GM10248 (cell line): ENCODE measurements at regions not wholly inside any gene's neighbourhood (a gene's known extent, or its start where the extent isn't known, plus 50 kb on each side); places are given as distances from the start of the nearest gene placed in this dataset.

ENCODE experiments used
- CTCF ChIA-PET: fragments of 300-600 bp; sonication (Branson Sonifier 250); formaldehyde crosslinking; extraction: SDS; loops from one replicate; lab custom pipeline; 2021; ENCODE audit warnings: antibody characterized with exemption; lab: Yijun Ruan, JAX
- POLR2A ChIA-PET: fragments of 350-650 bp; sonication (Branson Sonifier 250); formaldehyde crosslinking; extraction: SDS; loops from one replicate; lab custom pipeline; 2020; ENCODE audit warnings: antibody characterized with exemption; lab: Yijun Ruan, JAX
- DNase-seq: peaks from one replicate; pipeline ENCODE4 v3.0.0; 2012; ENCODE audit errors: extremely low spot score
- CTCF ChIP-seq: IDR thresholded peaks from 2 replicates; pipeline ENCODE4 v1.5.1; 2012; ENCODE audit warnings: mild to moderate bottlenecking, low read depth; ENCODE audit errors: extremely low read depth, missing control alignments, control extremely low read depth

- DNase-seq = no peak
- POLR2A ChIA-PET = no interaction called here
- CTCF ChIA-PET = no interaction called here
- no peak for TF ChIP-seq CTCF
Measured at GRCh38 chr12:78760906-78761305, 103.7 kb upstream of the SYT1 start.

- POLR2A ChIA-PET = no interaction called here
- no peak for TF ChIP-seq CTCF
- no peak for DNase-seq
- CTCF ChIA-PET = no interaction called here
Measured at GRCh38 chr12:78764913-78765312, 99.7 kb upstream of the SYT1 start.

GRCh38 chr12:78767264-78767981 is 97.2 kb upstream of the SYT1 start:
- TF ChIP-seq CTCF = no peak
- ChIA-PET POLR2A (no interaction called here), CTCF (no interaction called here)
- no peak for DNase-seq

GRCh38 chr12:78778339-78778738 is 86.2 kb upstream of the SYT1 start:
- ChIA-PET CTCF (no interaction called here), POLR2A (no interaction called here)
- DNase-seq = no peak
- TF ChIP-seq CTCF = no peak

GRCh38 chr12:78787576-78787975 is 77.0 kb upstream of the SYT1 start:
- CTCF ChIA-PET = interaction anchor here (2.0 kb wide), 1 partner anchor 18 kb away, joined by 4 read pairs; no protein-coding TSS in a partner anchor
- DNase-seq = no peak
- POLR2A ChIA-PET = no interaction called here
- no peak for TF ChIP-seq CTCF

- ChIA-PET CTCF (interaction anchor here (1.5 kb wide), 1 partner anchor 21 kb away, joined by 3 read pairs; no protein-coding TSS in a partner anchor), POLR2A (no interaction called here)
- no peak for DNase-seq
- TF ChIP-seq CTCF = no peak
Measured at GRCh38 chr12:78790148-78790547, 74.4 kb upstream of the SYT1 start.
